OCI-LY1 (cell line): ENCODE measurements at regions not wholly inside any gene's neighbourhood (a gene's known extent, or its start where the extent isn't known, plus 50 kb on each side); places are given as distances from the start of the nearest gene placed in this dataset.

Source experiments
- H2AFZ ChIP-seq: fragments of 200-600 bp; sonication (generic), shearing (Covaris generic); 2 replicates; pipeline ENCODE4 v1.6.0; 2014; ENCODE audit warnings: antibody characterized with exemption, mild to moderate bottlenecking, low read length
- H3F3A ChIP-seq: fragments of 200-600 bp; sonication (generic), shearing (Covaris generic); 2 replicates; pipeline ENCODE4 v1.6.0; 2014; ENCODE audit warnings: mild to moderate bottlenecking, antibody characterized with exemption, low read length, moderate library complexity; ENCODE audit not compliant: insufficient read depth
- H3K27ac ChIP-seq: fragments of 200-600 bp; sonication (generic); 2 replicates; pipeline ENCODE4 v1.5.1; 2014; ENCODE audit warnings: low read length, mixed run types, mild to moderate bottlenecking, low read depth; ENCODE audit not compliant: poor library complexity, severe bottlenecking
- H3K27me3 ChIP-seq: fragments of 200-600 bp; sonication (generic); 2 replicates; pipeline ENCODE4 v1.6.0; 2014; ENCODE audit warnings: antibody characterized with exemption, mild to moderate bottlenecking, low read length, moderate library complexity; ENCODE audit not compliant: insufficient read depth
- H3K36me3 ChIP-seq: fragments of 200-600 bp; sonication (generic); 2 replicates; pipeline ENCODE4 v1.6.1; 2014; ENCODE audit warnings: mild to moderate bottlenecking, antibody characterized with exemption, low read length, moderate library complexity, mixed read lengths; ENCODE audit not compliant: insufficient read depth
- H3K4me1 ChIP-seq: fragments of 200-600 bp; sonication (generic); 2 replicates; pipeline ENCODE4 v1.5.1; 2014; ENCODE audit warnings: mild to moderate bottlenecking, low read length, moderate library complexity; ENCODE audit not compliant: insufficient read depth, severe bottlenecking
- H3K4me2 ChIP-seq: fragments of 200-600 bp; sonication (generic), shearing (Covaris generic); 2 replicates; pipeline ENCODE4 v1.6.1; 2014; ENCODE audit warnings: low read length
- H3K4me3 ChIP-seq: fragments of 200-600 bp; sonication (generic); 2 replicates; pipeline ENCODE4 v1.5.1; 2014; ENCODE audit warnings: low read length, low read depth, mild to moderate bottlenecking, mixed read lengths; ENCODE audit not compliant: poor library complexity, severe bottlenecking
- H3K79me2 ChIP-seq: fragments of 200-600 bp; shearing (Covaris generic); 2 replicates; pipeline ENCODE4 v1.6.1; 2016; ENCODE audit warnings: mixed run types, low read length, mixed read lengths; ENCODE audit not compliant: insufficient read depth
- H3K9ac ChIP-seq: fragments of 200-600 bp; sonication (generic), shearing (Covaris generic); 2 replicates; pipeline ENCODE4 v1.6.1; 2014; ENCODE audit warnings: mild to moderate bottlenecking, low read length, mixed read lengths
- H3K9me2 ChIP-seq: fragments of 200-600 bp; sonication (generic), shearing (Covaris generic); 2 replicates; pipeline ENCODE4 v1.6.1; 2014; ENCODE audit warnings: low read depth, mild to moderate bottlenecking, low read length, mixed read lengths
- H3K9me3 ChIP-seq: fragments of 200-600 bp; shearing (Covaris generic); 2 replicates; pipeline ENCODE4 v1.6.1; 2014; ENCODE audit warnings: low read length, mixed read lengths
- H4K20me1 ChIP-seq: fragments of 200-600 bp; sonication (generic), shearing (Covaris generic); 2 replicates; pipeline ENCODE4 v1.6.0; 2016; ENCODE audit warnings: mild to moderate bottlenecking, low read length; ENCODE audit not compliant: insufficient read depth
- EZH2 ChIP-seq: fragments of 200-600 bp; sonication (generic), shearing (Covaris generic); IDR thresholded peaks from 2 replicates; pipeline ENCODE4 v1.8.0; 2017; ENCODE audit warnings: borderline replicate concordance, mixed run types, mild to moderate bottlenecking, antibody characterized with exemption, low read length, moderate library complexity, mixed read lengths
- TF ChIP-seq, protein P1 (sequence below): fragments of 200-600 bp; sonication (generic), shearing (Covaris generic); IDR thresholded peaks from 2 replicates; pipeline ENCODE4 v1.5.1; 2017; ENCODE audit warnings: mild to moderate bottlenecking, antibody characterized with exemption, low read length, moderate library complexity, mixed read lengths

- Histone ChIP-seq H3K9ac (no peak overlapping the region), H3K27me3 (no peaks in the 10 kb centered on the region), H3K4me1 (no peaks in the 10 kb centered on the region), H4K20me1 (no peaks in the 10 kb centered on the region), H3K4me3 (no peak overlapping the region), H3K9me3 (peaks cover 9% of the 10 kb centered on the region), H3K4me2 (no peak overlapping the region), H3K9me2 (no peaks in the 10 kb centered on the region), H3K36me3 (no peaks in the 10 kb centered on the region), H3K27ac (no peak overlapping the region), H2AFZ (no peak overlapping the region), H3K79me2 (no peaks in the 10 kb centered on the region), H3F3A (no peaks in the 10 kb centered on the region)
- TF ChIP-seq, protein P1, sequence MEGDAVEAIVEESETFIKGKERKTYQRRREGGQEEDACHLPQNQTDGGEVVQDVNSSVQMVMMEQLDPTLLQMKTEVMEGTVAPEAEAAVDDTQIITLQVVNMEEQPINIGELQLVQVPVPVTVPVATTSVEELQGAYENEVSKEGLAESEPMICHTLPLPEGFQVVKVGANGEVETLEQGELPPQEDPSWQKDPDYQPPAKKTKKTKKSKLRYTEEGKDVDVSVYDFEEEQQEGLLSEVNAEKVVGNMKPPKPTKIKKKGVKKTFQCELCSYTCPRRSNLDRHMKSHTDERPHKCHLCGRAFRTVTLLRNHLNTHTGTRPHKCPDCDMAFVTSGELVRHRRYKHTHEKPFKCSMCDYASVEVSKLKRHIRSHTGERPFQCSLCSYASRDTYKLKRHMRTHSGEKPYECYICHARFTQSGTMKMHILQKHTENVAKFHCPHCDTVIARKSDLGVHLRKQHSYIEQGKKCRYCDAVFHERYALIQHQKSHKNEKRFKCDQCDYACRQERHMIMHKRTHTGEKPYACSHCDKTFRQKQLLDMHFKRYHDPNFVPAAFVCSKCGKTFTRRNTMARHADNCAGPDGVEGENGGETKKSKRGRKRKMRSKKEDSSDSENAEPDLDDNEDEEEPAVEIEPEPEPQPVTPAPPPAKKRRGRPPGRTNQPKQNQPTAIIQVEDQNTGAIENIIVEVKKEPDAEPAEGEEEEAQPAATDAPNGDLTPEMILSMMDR, result no peak
- no peak for TF ChIP-seq EZH2
Measured at GRCh38 chr13:63005625-63006024, 1590.0 kb upstream of the PCDH20 start.

DNA sequence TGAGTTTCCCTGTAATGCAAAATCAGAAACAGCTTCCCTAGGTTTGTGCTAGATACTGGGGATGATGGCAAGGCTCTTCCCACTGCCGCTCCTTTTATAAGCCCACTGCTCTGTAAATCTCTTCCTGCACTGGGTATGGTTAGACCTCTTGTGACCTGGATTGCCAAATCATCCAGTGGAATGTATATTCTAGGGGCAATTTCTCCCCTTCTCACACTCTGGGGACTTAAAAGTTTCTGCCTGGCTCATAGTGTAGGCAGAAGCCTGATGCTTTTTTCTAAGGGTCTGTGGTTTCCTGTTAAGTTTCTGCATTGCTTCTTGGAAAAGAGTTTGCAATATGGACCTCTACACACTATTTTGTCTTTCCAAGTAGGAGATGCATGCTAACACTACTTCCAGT, 1582.0 kb upstream of the PCDH20 start:
- Histone ChIP-seq H3K9me3 (no peaks in the 10 kb centered on the region), H3K4me2 (no peak overlapping the region)

DNA sequence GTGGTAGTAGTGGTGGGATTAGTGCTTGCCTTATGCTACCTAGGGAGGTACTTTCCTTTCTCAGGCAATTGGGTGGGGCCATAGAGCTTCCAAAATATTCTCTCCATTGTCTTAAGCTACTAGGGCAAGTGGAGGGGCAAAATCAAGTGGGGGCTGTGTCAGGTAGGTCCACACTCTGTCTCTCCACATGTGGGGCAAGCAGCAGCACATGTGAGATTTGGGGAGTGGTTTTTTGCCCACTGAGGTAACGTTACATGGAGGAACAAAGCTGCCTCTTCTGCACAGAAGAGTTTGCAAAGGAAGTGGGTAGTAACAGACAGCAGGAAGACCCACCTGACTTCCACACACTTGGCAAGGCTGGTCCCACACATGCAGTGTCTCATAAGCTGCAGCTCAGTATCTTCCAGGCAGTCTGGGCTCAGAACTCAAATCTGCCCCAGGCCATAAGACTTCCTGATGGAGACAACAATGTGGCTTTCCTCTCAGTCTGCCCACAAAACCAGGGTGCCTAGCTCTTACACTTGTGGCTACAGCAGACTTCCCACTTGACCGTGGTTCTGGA, 1581.5 kb upstream of the PCDH20 start:
- H3K9me2 ChIP-seq, result 0 out of 2 replicates have a peak, but pooled peaks cover 3% of the 10 kb centered on the region
- H3K4me2 ChIP-seq, result no peak overlapping the region
- H3K9ac ChIP-seq, result no peak overlapping the region
- no peaks in the 10 kb centered on the region for H3K9me3 ChIP-seq
- H3K4me3 ChIP-seq, result no peak overlapping the region
- no peaks in the 10 kb centered on the region for H4K20me1 ChIP-seq
- H3K4me1 ChIP-seq, result peaks cover 9% of the 10 kb centered on the region
- H2AFZ ChIP-seq, result no peak overlapping the region
- H3K27me3 ChIP-seq, result no peaks in the 10 kb centered on the region
- H3K79me2 ChIP-seq, result no peaks in the 10 kb centered on the region
- H3K36me3 ChIP-seq, result no peaks in the 10 kb centered on the region
- no peaks in the 10 kb centered on the region; the same call in 1 of the 2 replicates for H3F3A ChIP-seq
- H3K27ac ChIP-seq, result no peak overlapping the region
- TF ChIP-seq, protein P1, result no peak
- TF ChIP-seq EZH2, result no peak

More for the DNA sequence above, 1582.0 kb upstream of the PCDH20 start:
- no peak overlapping the region for H3K27ac ChIP-seq
- no peak overlapping the region for H2AFZ ChIP-seq
- H3F3A ChIP-seq, result no peaks in the 10 kb centered on the region; the same call in 1 of the 2 replicates
- no peak for TF ChIP-seq EZH2
- TF ChIP-seq, protein P1, result no peak
- H3K36me3 ChIP-seq, result no peaks in the 10 kb centered on the region
- H4K20me1 ChIP-seq, result no peaks in the 10 kb centered on the region
- 0 out of 2 replicates have a peak, but pooled peaks cover 3% of the 10 kb centered on the region for H3K9me2 ChIP-seq
- no peaks in the 10 kb centered on the region for H3K27me3 ChIP-seq
- H3K79me2 ChIP-seq, result no peaks in the 10 kb centered on the region
- H3K4me1 ChIP-seq, result peaks cover 9% of the 10 kb centered on the region
- H3K9ac ChIP-seq, result no peak overlapping the region
- H3K4me3 ChIP-seq, result no peak overlapping the region
